ENCODE measurements at regions not wholly inside any gene's neighbourhood (a gene's known extent, or its start where the extent isn't known, plus 50 kb on each side); places are given as distances from the start of the nearest gene placed in this dataset.

GRCh38 chr14:71354801-71355200 lies 447.5 kb downstream of the PCNX1 start:
- no peak for TF ChIP-seq CTCF (IDR thresholded peaks at IDR 0.05; ENCODE audit: insufficient read depth, low read depth, low read length)
- no peak for TF ChIP-seq EZH2 (IDR thresholded peaks at IDR 0.05; ENCODE audit: insufficient read depth, low read length)
